Right lobe of liver (tissue), 6 donors: ENCODE measurements at regions not wholly inside any gene's neighbourhood (a gene's known extent, or its start where the extent isn't known, plus 50 kb on each side); places are given as distances from the start of the nearest gene placed in this dataset.
"Not testable (repeated sequence)": the region's sequence is repeated elsewhere in the genome, so short reads cannot be mapped to it uniquely, and the experiment has no call there.

Experiments
- ATAC-seq, 4 donors: fragments of 200-7000 bp; cut with Tn5 transposase; one replicate each; pipeline ENCODE4 v1.9.1; 2020; ENCODE audit warnings: mild to moderate bottlenecking in 4 of 4, moderate library complexity in 4 of 4
- DNase-seq, 3 donors: peaks; one replicate each; pipeline ENCODE4 v3.0.0-alpha.2; 2020
- H3K27ac ChIP-seq, 3 donors: fragments of 200-600 bp; one replicate each; pipeline ENCODE4 v1.8.0; 2022
- H3K27me3 ChIP-seq, 2 donors: fragments of 200-600 bp; one replicate each; pipeline ENCODE4 v1.8.0; 2022
- H3K36me3 ChIP-seq, 4 donors: fragments of 200-600 bp; sonication (generic) in 1 of 4; one replicate each; pipeline versions ENCODE4 v1.5.1 to v1.8.0; 2017 to 2022; ENCODE audit warnings: control low read depth in 1 of 4
- H3K4me1 ChIP-seq, 4 donors: fragments of 200-600 bp; sonication (generic) in 1 of 4; one replicate each; pipeline versions ENCODE4 v1.5.1 to v1.8.0; 2017 to 2022; ENCODE audit warnings: control low read depth in 1 of 4
- H3K4me3 ChIP-seq, 3 donors: fragments of 200-600 bp; one replicate each; pipeline ENCODE4 v1.8.0; 2022
- H3K9me3 ChIP-seq, 4 donors: fragments of 200-600 bp; sonication (generic) in 1 of 4; one replicate each; pipeline versions ENCODE4 v1.5.1 to v1.8.0; 2017 to 2022; ENCODE audit warnings: control low read depth in 1 of 4
- POLR2A ChIP-seq: fragments of 450-650 bp; IDR thresholded peaks from one replicate; pipeline ENCODE4 v1.6.1; 2017; ENCODE audit warnings: antibody characterized with exemption, mild to moderate bottlenecking
- WGBS: methylation state at CpG from one replicate; pipeline ENCODE4 v1.1.6; 2018; ENCODE audit warnings: low coverage, low lambda C conversion rate; ENCODE audit not compliant: insufficient coverage; ENCODE audit errors: missing lambda C conversion rate; 5-methylcytosine and 5-hydroxymethylcytosine counted together
- intact Hi-C, 2 donors: fragments of 100-400 bp; cut with DNase I; formaldehyde crosslinking; loops; one replicate each; pipeline versions ENCODE4 v1.11.2 to v1.14.1; 2022
- TF ChIP-seq, protein P1 (sequence below), 4 donors: fragments of 200-600 bp in 3 of 4; fragments of 450-650 bp in 1 of 4; IDR thresholded peaks; one replicate each; pipeline versions ENCODE4 v1.5.1 to v1.8.0; 2016 to 2022; ENCODE audit warnings: antibody characterized with exemption in 4 of 4, mild to moderate bottlenecking in 2 of 4
- donor health status: DM: no; HTN: yes; CAD: no.
- donor health status: DM: no; HTN: no; CAD: no.
- donor health status: DM: no; HTN: no; CAD: no.
- donor health status: DM: no; HTN: yes; CAD: no.
- donor health status: DM: no; HTN: yes; CAD: no.

DNA sequence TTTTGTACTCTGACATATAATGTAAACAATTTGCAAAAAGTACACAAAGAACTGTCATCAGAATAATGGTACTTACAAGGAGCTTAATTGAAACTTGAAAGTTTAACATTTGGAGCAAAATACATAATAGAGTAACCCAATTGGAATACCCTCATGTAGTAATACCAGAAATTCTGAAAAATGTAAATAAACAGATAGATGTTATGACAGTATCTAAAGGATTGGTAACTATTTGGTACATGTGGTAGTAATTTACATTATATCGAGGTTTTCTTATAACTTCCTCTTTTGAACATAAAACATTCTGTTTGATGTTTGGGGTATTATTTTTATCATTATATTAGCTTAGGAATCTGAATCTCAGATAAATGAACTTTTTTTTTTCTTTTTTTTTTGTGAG lies 211.7 kb upstream of the ELL2 start:
- H3K27me3 ChIP-seq = no peaks in the 10 kb centered on the region
- no peak overlapping the region for H3K27ac ChIP-seq
- no peaks in the 10 kb centered on the region for H3K9me3 ChIP-seq
- peaks cover 0 to 10% (median 0%) of the 10 kb centered on the region in 4 donors for H3K4me1 ChIP-seq
- TF ChIP-seq, protein P1, sequence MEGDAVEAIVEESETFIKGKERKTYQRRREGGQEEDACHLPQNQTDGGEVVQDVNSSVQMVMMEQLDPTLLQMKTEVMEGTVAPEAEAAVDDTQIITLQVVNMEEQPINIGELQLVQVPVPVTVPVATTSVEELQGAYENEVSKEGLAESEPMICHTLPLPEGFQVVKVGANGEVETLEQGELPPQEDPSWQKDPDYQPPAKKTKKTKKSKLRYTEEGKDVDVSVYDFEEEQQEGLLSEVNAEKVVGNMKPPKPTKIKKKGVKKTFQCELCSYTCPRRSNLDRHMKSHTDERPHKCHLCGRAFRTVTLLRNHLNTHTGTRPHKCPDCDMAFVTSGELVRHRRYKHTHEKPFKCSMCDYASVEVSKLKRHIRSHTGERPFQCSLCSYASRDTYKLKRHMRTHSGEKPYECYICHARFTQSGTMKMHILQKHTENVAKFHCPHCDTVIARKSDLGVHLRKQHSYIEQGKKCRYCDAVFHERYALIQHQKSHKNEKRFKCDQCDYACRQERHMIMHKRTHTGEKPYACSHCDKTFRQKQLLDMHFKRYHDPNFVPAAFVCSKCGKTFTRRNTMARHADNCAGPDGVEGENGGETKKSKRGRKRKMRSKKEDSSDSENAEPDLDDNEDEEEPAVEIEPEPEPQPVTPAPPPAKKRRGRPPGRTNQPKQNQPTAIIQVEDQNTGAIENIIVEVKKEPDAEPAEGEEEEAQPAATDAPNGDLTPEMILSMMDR (IDR thresholded peaks at IDR 0.05) = no peak
- TF ChIP-seq POLR2A = no peak
- WGBS = 83% methylated on average over 1 of the region's 1 CpG
- H3K4me3 ChIP-seq = no peak overlapping the region
- DNase-seq = no peak
- intact Hi-C loops = no loop called here
- no peaks in the 10 kb centered on the region for H3K36me3 ChIP-seq
- no peak for ATAC-seq

GRCh38 chr5:96172436-96172835 lies 210.8 kb upstream of the ELL2 start:
- ATAC-seq (no peak), DNase-seq (no peak)
- WGBS = 94% methylated on average over 2 of the region's 2 CpGs

GRCh38 chr5:96171973-96172372 lies 210.3 kb upstream of the ELL2 start:
- ATAC-seq, intact Hi-C loops, H3K27ac ChIP-seq, H3K9me3 ChIP-seq, H3K4me3 ChIP-seq, H3K4me1 ChIP-seq, H3K27me3 ChIP-seq, DNase-seq, H3K36me3 ChIP-seq: not testable (repeated sequence)
- 87% methylated on average over 3 of the region's 4 CpGs for WGBS

More at GRCh38 chr5:96172436-96172835, 210.8 kb upstream of the ELL2 start:
- Histone ChIP-seq H3K27me3 (no peaks in the 10 kb centered on the region), H3K27ac (no peak overlapping the region), H3K9me3 (no peaks in the 10 kb centered on the region), H3K4me3 (no peak overlapping the region), H3K36me3 (no peaks in the 10 kb centered on the region), H3K4me1 (peaks cover 0 to 10% (median 0%) of the 10 kb centered on the region in 4 donors)
- intact Hi-C loops = no loop called here
- no peak for TF ChIP-seq POLR2A
- TF ChIP-seq, protein P1 (IDR thresholded peaks at IDR 0.05) = no peak

DNA sequence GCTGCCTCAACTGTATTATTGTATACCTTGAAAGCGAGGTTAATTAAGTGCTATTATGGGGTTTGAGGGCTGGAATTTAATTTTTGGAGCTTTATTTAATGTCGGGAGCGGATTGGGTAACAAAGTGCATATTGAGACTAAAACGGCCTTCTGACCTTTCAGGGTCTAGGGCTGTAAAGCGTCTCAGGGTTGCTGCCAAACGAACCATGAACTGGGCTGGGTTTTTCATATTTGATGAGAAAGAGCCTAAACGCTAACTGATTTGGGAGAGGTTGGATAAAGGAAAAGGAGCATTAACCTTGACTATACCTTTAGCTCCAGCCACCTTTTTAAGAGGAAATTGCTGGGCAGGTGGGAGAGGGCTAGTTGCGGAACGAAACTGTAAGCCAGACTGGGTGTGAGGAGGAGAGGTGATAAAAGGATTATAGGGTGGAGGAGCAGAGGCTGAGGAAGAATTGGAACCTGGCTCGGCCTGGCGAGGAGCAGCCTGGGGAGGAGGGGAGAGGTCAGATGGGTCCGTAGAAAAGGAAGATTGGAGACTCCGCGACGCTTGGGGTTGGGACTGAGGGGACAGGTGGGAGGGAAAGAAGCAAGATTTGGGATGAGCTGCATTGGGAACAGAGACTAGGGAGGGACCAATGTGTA lies 209.0 kb upstream of the ELL2 start:
- intact Hi-C loops, ATAC-seq: not testable (repeated sequence)

GRCh38 chr5:96168833-96169232 lies 207.2 kb upstream of the ELL2 start:
- 93% methylated on average over 7 of the region's 8 CpGs for WGBS
- DNase-seq, H3K9me3 ChIP-seq, H3K4me3 ChIP-seq, H3K27me3 ChIP-seq, intact Hi-C loops, ATAC-seq, H3K4me1 ChIP-seq, H3K36me3 ChIP-seq, H3K27ac ChIP-seq: not testable (repeated sequence)

More for the DNA sequence above, 209.0 kb upstream of the ELL2 start:
- 59% methylated on average over 14 of the region's 15 CpGs for WGBS
- H3K27me3 ChIP-seq, H3K36me3 ChIP-seq, H3K9me3 ChIP-seq, H3K4me1 ChIP-seq, H3K4me3 ChIP-seq: not testable (repeated sequence)
- DNase-seq = peak in 1 of 3 donors; percentile 59
- H3K27ac ChIP-seq = peak overlapping the region in 2 of 3 donors; percentile 33 to 40

GRCh38 chr5:96159043-96159442 lies 197.4 kb upstream of the ELL2 start:
- no peaks in the 10 kb centered on the region for H3K27me3 ChIP-seq
- intact Hi-C loops = no loop called here
- 86% methylated on average over 2 of the region's 2 CpGs for whole genome bisulfite sequencing
- H3K36me3 ChIP-seq = no peaks in the 10 kb centered on the region
- no peak for DNase-seq
- H3K9me3 ChIP-seq = no peaks in the 10 kb centered on the region
- H3K27ac ChIP-seq = no peak overlapping the region
- H3K4me1 ChIP-seq = no peaks in the 10 kb centered on the region
- no peak overlapping the region for H3K4me3 ChIP-seq
- no peak for ATAC-seq
- no peak for TF ChIP-seq POLR2A
- TF ChIP-seq, protein P1 (IDR thresholded peaks at IDR 0.05) = no peak
